ENCODE measurements at regions not wholly inside any gene's neighbourhood (a gene's known extent, or its start where the extent isn't known, plus 50 kb on each side); places are given as distances from the start of the nearest gene placed in this dataset.

- TF ChIP-seq, protein P1, sequence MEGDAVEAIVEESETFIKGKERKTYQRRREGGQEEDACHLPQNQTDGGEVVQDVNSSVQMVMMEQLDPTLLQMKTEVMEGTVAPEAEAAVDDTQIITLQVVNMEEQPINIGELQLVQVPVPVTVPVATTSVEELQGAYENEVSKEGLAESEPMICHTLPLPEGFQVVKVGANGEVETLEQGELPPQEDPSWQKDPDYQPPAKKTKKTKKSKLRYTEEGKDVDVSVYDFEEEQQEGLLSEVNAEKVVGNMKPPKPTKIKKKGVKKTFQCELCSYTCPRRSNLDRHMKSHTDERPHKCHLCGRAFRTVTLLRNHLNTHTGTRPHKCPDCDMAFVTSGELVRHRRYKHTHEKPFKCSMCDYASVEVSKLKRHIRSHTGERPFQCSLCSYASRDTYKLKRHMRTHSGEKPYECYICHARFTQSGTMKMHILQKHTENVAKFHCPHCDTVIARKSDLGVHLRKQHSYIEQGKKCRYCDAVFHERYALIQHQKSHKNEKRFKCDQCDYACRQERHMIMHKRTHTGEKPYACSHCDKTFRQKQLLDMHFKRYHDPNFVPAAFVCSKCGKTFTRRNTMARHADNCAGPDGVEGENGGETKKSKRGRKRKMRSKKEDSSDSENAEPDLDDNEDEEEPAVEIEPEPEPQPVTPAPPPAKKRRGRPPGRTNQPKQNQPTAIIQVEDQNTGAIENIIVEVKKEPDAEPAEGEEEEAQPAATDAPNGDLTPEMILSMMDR (IDR thresholded peaks at IDR 0.05; ENCODE audit: extremely low read depth, missing control alignments), result no peak
Measured at GRCh38 chr10:8325024-8325980, 270.8 kb downstream of the GATA3 start.

DNA sequence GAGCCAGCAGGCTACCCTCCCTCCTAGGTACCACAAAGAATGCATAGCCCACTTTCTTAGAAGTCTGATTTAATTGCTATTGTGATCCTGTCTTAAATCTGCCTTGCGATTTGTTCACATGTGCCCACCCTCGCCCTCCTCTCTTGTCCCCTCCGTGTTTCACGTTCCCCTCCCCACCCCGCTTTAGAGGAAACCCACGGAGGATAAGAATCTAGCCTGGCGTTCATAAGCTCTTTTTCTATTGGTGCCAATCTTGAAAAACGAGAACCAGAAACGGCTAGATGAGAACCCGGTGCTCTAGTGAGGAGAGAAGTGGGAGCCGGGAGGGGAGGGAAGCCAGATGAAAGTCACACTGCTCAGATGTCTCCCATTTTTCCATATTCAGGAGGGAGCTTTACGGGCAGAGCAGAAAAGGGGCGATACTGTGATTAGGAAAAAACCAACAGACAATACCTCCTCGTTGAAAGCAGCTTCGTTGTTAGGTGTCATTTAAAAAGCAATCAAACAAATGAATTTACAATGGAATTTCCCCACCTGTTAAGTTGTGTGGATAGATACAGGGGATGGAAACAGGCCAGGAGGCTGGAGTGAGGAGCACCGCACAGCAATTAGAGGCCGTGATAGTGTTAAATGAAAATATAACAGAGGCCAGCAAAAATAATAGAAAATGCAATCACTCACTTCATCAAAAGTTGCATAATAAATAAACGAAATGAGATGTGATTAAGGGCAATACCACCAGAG lies 272.1 kb downstream of the GATA3 start:
- TF ChIP-seq, protein P1 (IDR thresholded peaks at IDR 0.05; ENCODE audit: extremely low read depth, missing control alignments), result no peak
- DNase-seq (ENCODE audit: low spot score), result no peak

More at GRCh38 chr10:8325024-8325980, 270.8 kb downstream of the GATA3 start:
- DNase-seq (ENCODE audit: low spot score), result no peak

- no peak for DNase-seq (ENCODE audit: low spot score)
- TF ChIP-seq, protein P1 (IDR thresholded peaks at IDR 0.05; ENCODE audit: extremely low read depth, missing control alignments), result no peak
Measured at GRCh38 chr10:8327140-8327423, 272.6 kb downstream of the GATA3 start.

- no peak for DNase-seq (ENCODE audit: low spot score)
- TF ChIP-seq, protein P1 (IDR thresholded peaks at IDR 0.05; ENCODE audit: extremely low read depth, missing control alignments), result no peak
Measured at GRCh38 chr10:8331387-8331786, 276.9 kb downstream of the GATA3 start.

DNA sequence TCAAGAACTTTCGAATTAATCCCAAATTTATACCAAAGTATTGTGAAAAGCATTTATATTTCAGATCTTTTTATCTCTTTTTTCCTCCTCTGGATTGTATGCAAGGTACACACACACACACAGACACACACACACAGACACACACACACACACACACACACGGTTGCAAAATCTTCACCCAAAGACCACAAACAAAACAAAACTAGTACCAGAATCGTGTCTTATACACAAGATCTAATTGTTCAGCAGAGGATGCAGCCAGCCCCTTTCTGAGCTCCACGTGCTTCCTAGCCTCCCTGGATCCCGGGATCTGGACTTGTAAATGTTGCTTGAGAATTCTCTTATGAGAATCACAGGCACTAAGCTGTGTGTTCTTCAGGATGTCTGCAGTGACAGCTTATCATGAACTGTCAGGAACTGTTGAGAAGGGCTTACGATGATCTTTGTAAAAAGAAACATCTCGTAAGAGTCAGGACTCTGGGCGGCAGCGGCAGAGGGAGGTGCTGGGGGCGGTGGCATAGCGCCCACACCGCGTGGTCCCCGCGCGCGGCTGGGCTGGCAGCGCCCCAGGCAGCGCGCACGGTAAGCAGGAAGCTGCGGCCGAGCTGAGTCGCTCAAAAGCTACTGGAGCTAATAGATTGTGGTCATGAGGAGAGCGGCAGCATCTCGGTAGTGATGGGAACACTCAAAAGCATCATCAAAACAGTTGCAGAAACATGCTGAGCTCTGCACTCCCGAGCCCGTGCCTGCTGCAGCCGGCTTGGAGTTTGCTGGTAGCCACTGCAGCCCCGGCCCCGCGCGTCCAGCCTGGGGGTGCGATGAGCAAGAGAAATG lies 277.6 kb downstream of the GATA3 start:
- peak; percentile 55 for DNase-seq (ENCODE audit: low spot score)
- TF ChIP-seq, protein P1 (IDR thresholded peaks at IDR 0.05; ENCODE audit: extremely low read depth, missing control alignments), result no peak

- no peak for DNase-seq (ENCODE audit: low spot score)
- TF ChIP-seq, protein P1 (IDR thresholded peaks at IDR 0.05; ENCODE audit: extremely low read depth, missing control alignments), result no peak
Measured at GRCh38 chr10:8332730-8333111, 278.2 kb downstream of the GATA3 start.

Measured in GM20000 (cell line).